Ovary (tissue), 7 donors: ENCODE measurements at regions not wholly inside any gene's neighbourhood (a gene's known extent, or its start where the extent isn't known, plus 50 kb on each side); places are given as distances from the start of the nearest gene placed in this dataset.

Experiments
- DNase-seq, 5 donors: peaks; one replicate each; pipeline ENCODE4 v3.0.0-alpha.2; 2019 to 2020
- H3K27ac ChIP-seq, 2 donors: fragments of 200-600 bp; one replicate each; pipeline versions ENCODE4 v1.5.1 to v1.8.0; 2019 to 2022
- H3K27me3 ChIP-seq: fragments of 200-600 bp; one replicate; pipeline ENCODE4 v1.8.0; 2022
- H3K36me3 ChIP-seq: fragments of 200-600 bp; sonication (generic); one replicate; pipeline ENCODE4 v1.5.1; 2019
- H3K4me1 ChIP-seq: one replicate; pipeline ENCODE4 v1.8.1; 2013; ENCODE audit warnings: mild to moderate bottlenecking, moderate library complexity; ENCODE audit not compliant: insufficient read depth
- H3K4me3 ChIP-seq: fragments of 200-600 bp; sonication (generic); one replicate; pipeline ENCODE4 v1.5.1; 2017
- H3K9me3 ChIP-seq, 2 donors: fragments of 200-600 bp in 1 of 2; sonication (generic) in 1 of 2; one replicate each; pipeline versions ENCODE4 v1.5.1 to v1.8.1; 2013 to 2019; ENCODE audit warnings: mild to moderate bottlenecking in 1 of 2, moderate library complexity in 1 of 2
- CTCF ChIP-seq, 3 donors: fragments of 450-650 bp in 2 of 3; fragments of 200-600 bp in 1 of 3; IDR thresholded peaks; one replicate each; pipeline versions ENCODE4 v1.5.1 to v1.8.0; 2016 to 2022; ENCODE audit warnings: antibody characterized with exemption in 3 of 3, mild to moderate bottlenecking in 1 of 3
- EP300 ChIP-seq: sonication (generic); formaldehyde crosslinking; IDR thresholded peaks from one replicate; pipeline ENCODE4 v1.6.1; 2017; ENCODE audit warnings: antibody characterized with exemption
- POLR2A ChIP-seq: fragments of 450-650 bp; IDR thresholded peaks from one replicate; pipeline ENCODE4 v1.6.1; 2017; ENCODE audit warnings: antibody characterized with exemption, mild to moderate bottlenecking, moderate library complexity
- WGBS, 3 donors: extraction: QIAGEN DNeasy Blood & Tissue Kit in 1 of 3; methylation state at CpG; one replicate each; pipeline versions ENCODE4 v1.1.5 to v1.1.7; 2013 to 2017; 5-methylcytosine and 5-hydroxymethylcytosine counted together
- intact Hi-C, 4 donors: fragments of 100-400 bp; cut with DNase I; formaldehyde crosslinking; loops; one replicate each; pipeline versions ENCODE4 v1.11.0 to v1.15.1; 2022 to 2023
- donor health status: DM: no; HTN: no; CAD: no; lungs with moderate emphysema.
- donor health status: DM: no; HTN: no; CAD: no.
- donor health status: Bipolar disorder and iron deficiency.
- donor health status: DM: no; HTN: no; CAD: no.
- donor health status: DM: yes; HTN: yes; CAD: no.

GRCh38 chr14:66037361-66037760 is 448.8 kb upstream of the CCDC196 start:
- 77 to 88% (median 82%) methylated on average over 2 of the region's 2 CpGs for WGBS, 3 donors
- H3K4me3 ChIP-seq = no peak overlapping the region
- H3K27ac ChIP-seq = no peak overlapping the region
- H3K4me1 ChIP-seq = no peaks in the 10 kb centered on the region
- H3K9me3 ChIP-seq = no peaks in the 10 kb centered on the region
- no peak for DNase-seq
- intact Hi-C loops = no loop called here
- no peaks in the 10 kb centered on the region for H3K27me3 ChIP-seq
- no peak for TF ChIP-seq EP300
- TF ChIP-seq CTCF (IDR thresholded peaks at IDR 0.05) = no peak
- TF ChIP-seq POLR2A = no peak
- no peaks in the 10 kb centered on the region for H3K36me3 ChIP-seq

- Histone ChIP-seq H3K4me3 (no peak overlapping the region), H3K4me1 (no peaks in the 10 kb centered on the region), H3K27ac (no peak overlapping the region), H3K36me3 (no peaks in the 10 kb centered on the region), H3K27me3 (no peaks in the 10 kb centered on the region), H3K9me3 (no peaks in the 10 kb centered on the region)
- no peak for TF ChIP-seq CTCF (IDR thresholded peaks at IDR 0.05)
- TF ChIP-seq POLR2A = no peak
- no peak for TF ChIP-seq EP300
- WGBS, 3 donors = 35 to 44% (median 38%) methylated on average over 3 of the region's 3 CpGs
- intact Hi-C loops = no loop called here
- no peak for DNase-seq
These were observed 448.0 kb upstream of the CCDC196 start for GRCh38 chr14:66038212-66038611.

GRCh38 chr14:66038618-66039017 is 447.6 kb upstream of the CCDC196 start:
- no peaks in the 10 kb centered on the region for H3K4me1 ChIP-seq
- intact Hi-C loops = no loop called here
- 70 to 83% (median 72%) methylated on average over 1 of the region's 1 CpG for WGBS, 3 donors
- H3K27me3 ChIP-seq = no peaks in the 10 kb centered on the region
- H3K9me3 ChIP-seq = no peaks in the 10 kb centered on the region
- H3K27ac ChIP-seq = no peak overlapping the region
- H3K4me3 ChIP-seq = no peak overlapping the region
- TF ChIP-seq EP300 = no peak
- TF ChIP-seq POLR2A = no peak
- no peak for TF ChIP-seq CTCF (IDR thresholded peaks at IDR 0.05)
- H3K36me3 ChIP-seq = no peaks in the 10 kb centered on the region
- no peak for DNase-seq

GRCh38 chr14:66039495-66039894 is 446.7 kb upstream of the CCDC196 start:
- TF ChIP-seq POLR2A (no peak), EP300 (no peak), CTCF (IDR thresholded peaks at IDR 0.05) (no peak)
- no peaks in the 10 kb centered on the region for H3K9me3 ChIP-seq
- intact Hi-C loops = no loop called here
- H3K36me3 ChIP-seq = no peaks in the 10 kb centered on the region
- H3K4me3 ChIP-seq = no peak overlapping the region
- H3K27ac ChIP-seq = no peak overlapping the region
- no peaks in the 10 kb centered on the region for H3K4me1 ChIP-seq
- no peaks in the 10 kb centered on the region for H3K27me3 ChIP-seq
- DNase-seq = no peak

GRCh38 chr14:66041582-66041981 is 444.6 kb upstream of the CCDC196 start:
- Histone ChIP-seq H3K4me1 (no peaks in the 10 kb centered on the region), H3K9me3 (no peaks in the 10 kb centered on the region), H3K27ac (no peak overlapping the region), H3K27me3 (no peaks in the 10 kb centered on the region), H3K4me3 (no peak overlapping the region), H3K36me3 (no peaks in the 10 kb centered on the region)
- TF ChIP-seq CTCF (IDR thresholded peaks at IDR 0.05) (no peak), POLR2A (no peak), EP300 (no peak)
- no peak for DNase-seq
- WGBS, 3 donors = 88 to 90% (median 89%) methylated on average over 6 of the region's 6 CpGs
- intact Hi-C loops = no loop called here
